SK-N-MC (cell line): ENCODE measurements at regions not wholly inside any gene's neighbourhood (a gene's known extent, or its start where the extent isn't known, plus 50 kb on each side); places are given as distances from the start of the nearest gene placed in this dataset.
"Not testable (repeated sequence)": the region's sequence is repeated elsewhere in the genome, so short reads cannot be mapped to it uniquely, and the experiment has no call there.

Source experiments
- DNase-seq: peaks from one replicate; pipeline ENCODE4 v3.0.0-alpha.2; 2011; ENCODE audit warnings: low read depth, low spot score
- H3K27ac ChIP-seq: fragments of 200-600 bp; sonication (generic); 2 replicates; pipeline ENCODE4 v1.5.1; 2016; ENCODE audit warnings: mixed run types
- H3K36me3 ChIP-seq: fragments of 200-600 bp; sonication (generic); 2 replicates; pipeline ENCODE4 v1.6.1; 2017; ENCODE audit warnings: antibody characterized with exemption, low read length, mixed read lengths; ENCODE audit not compliant: insufficient read depth
- H3K4me3 ChIP-seq: fragments of 200-600 bp; sonication (generic); 2 replicates; pipeline ENCODE4 v1.5.1; 2016
- H3K9ac ChIP-seq: fragments of 200-600 bp; sonication (generic); 2 replicates; pipeline ENCODE4 v1.8.0; 2017; ENCODE audit warnings: mixed run types, mixed read lengths; ENCODE audit not compliant: insufficient read length
- H3K9me3 ChIP-seq: fragments of 200-600 bp; sonication (generic); 2 replicates; pipeline ENCODE4 v1.6.1; 2017; ENCODE audit warnings: low read depth, mild to moderate bottlenecking, antibody characterized with exemption, low read length, moderate library complexity, mixed read lengths
- EZH2 ChIP-seq: fragments of 200-600 bp; sonication (generic); IDR thresholded peaks from one replicate; pipeline ENCODE4 v1.6.1; 2017; ENCODE audit warnings: antibody characterized with exemption
- FOXP2 ChIP-seq: optimal IDR thresholded peaks from 2 replicates; pipeline ENCODE3; 2011; ENCODE audit warnings: mild to moderate bottlenecking, moderate library complexity; ENCODE audit not compliant: insufficient read depth; ENCODE audit errors: extremely low read length, control extremely low read depth
- POLR2AphosphoS5 ChIP-seq: IDR thresholded peaks from 2 replicates; pipeline ENCODE4 v1.6.1; 2012; ENCODE audit warnings: mild to moderate bottlenecking, low read depth, low read length, borderline replicate concordance

DNA sequence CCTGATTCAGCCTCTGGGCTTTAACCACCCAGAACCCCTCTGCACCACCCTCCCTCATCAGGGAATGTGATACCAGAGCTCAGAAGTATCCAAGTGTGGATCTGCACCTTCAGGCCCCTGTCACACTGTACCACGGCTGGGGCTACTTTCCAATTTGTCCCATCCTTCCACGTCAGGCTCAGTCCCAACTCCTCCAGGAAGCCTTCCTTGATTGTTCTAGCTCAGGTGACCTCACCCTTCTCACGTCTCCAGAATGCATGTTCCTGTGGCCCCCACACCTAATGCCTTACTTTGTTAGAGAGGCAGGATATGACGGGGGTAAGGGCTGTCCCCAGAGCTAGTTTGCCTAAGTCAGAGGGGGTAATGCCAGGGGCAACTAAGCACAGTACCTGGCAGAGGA is 134.3 kb downstream of the TFCP2L1 start:
- H3K9ac ChIP-seq: no peak overlapping the region
- H3K4me3 ChIP-seq: no peak overlapping the region
- H3K9me3 ChIP-seq: no peaks in the 10 kb centered on the region
- H3K36me3 ChIP-seq: no peaks in the 10 kb centered on the region
- no peak overlapping the region for H3K27ac ChIP-seq
- no peak for DNase-seq
- no peak for TF ChIP-seq POLR2AphosphoS5
- TF ChIP-seq FOXP2: no peak
- no peak for TF ChIP-seq EZH2

DNA sequence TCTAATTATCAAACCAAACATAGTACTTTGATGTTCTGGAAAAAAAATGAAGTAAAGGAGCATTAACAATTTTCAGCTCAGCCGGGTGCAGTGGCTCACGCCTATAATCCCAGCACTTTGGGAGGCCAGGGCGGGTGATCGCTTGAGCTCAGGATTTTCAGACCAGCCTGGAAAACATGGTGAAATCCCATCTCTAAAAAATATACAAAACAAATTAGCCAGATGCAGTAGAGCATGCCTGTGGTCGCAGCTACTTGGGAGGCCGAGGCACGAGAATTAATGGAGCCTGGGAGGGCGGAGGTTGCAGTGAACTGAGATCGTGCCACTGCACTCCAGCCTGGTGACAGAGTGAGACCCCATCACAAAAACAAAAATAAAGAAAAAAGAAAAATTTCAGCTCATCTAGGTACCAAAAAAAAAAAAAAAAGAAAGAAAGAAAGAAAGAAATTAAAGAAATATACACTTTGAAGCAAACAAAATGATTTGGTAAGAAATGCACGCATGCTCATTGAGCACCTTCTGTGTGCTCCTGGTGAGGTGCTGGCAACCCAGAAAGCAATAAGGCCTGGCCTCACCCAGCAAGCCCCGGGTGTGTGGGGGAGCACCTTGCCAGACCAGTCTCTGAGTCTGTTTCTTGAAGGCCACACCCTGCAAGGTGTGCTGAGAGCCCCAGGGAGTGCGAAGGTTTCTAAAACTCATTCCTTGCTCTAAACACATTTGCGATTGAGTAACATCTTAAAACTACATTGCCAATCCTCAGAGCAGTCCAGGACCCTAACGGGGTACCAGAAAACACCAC is 133.5 kb downstream of the TFCP2L1 start:
- Histone ChIP-seq H3K27ac (no peak overlapping the region), H3K4me3 (no peak overlapping the region), H3K9ac (no peak overlapping the region), H3K9me3 (no peaks in the 10 kb centered on the region), H3K36me3 (no peaks in the 10 kb centered on the region)
- DNase-seq: no peak
- no peak for TF ChIP-seq EZH2

DNA sequence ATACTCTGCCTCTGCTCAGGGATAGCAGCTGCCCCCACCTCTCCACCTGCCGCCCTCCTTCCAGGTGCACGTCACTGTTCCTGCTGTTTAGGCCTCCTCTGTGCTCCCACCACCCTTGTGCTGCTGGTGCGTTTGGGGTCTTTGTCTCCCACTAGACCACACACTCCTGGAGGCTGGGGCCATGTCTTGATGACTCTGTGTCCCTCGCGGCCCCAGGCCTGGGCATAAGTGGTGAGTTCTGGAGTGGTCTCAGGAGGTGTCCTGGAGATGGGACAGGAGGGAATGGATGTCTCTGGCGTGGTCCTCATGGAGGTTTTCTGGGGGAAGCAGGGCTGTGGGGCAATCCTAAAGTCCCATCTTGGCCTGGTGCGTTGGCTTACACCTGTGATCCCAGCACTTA is 132.1 kb downstream of the TFCP2L1 start:
- no peak overlapping the region for H3K4me3 ChIP-seq
- no peak for TF ChIP-seq POLR2AphosphoS5
- TF ChIP-seq FOXP2: no peak
- no peak for TF ChIP-seq EZH2
- no peak for DNase-seq
- H3K9me3 ChIP-seq: no peaks in the 10 kb centered on the region
- H3K27ac ChIP-seq: no peak overlapping the region
- H3K9ac ChIP-seq: no peak overlapping the region
- no peaks in the 10 kb centered on the region for H3K36me3 ChIP-seq

DNA sequence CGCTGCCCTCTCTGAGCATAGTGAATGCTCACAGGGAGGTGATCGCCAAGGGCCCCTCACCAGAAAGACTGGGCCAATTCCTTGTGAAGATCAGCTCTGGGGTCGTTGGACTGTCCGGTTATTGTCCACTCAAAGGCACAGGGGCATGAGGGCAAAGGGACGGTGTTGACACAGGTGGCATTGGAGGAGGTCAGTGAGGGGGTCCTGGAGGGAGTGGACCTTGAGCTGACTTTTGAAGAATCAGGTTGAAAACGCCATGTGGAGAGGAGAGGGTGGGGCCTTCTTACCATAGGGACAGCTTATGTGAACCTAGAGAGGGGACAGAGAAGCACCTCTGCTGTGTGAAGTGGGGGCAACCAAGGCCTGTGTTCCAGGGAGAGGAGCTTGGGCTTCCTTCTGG is 131.5 kb downstream of the TFCP2L1 start:
- Histone ChIP-seq H3K9me3 (no peaks in the 10 kb centered on the region), H3K4me3 (no peak overlapping the region), H3K27ac (no peak overlapping the region), H3K9ac (no peak overlapping the region), H3K36me3 (no peaks in the 10 kb centered on the region)
- TF ChIP-seq POLR2AphosphoS5 (no peak), FOXP2 (no peak), EZH2 (no peak)
- no peak for DNase-seq

- no peak overlapping the region for H3K9ac ChIP-seq
- H3K36me3 ChIP-seq: no peaks in the 10 kb centered on the region
- DNase-seq: no peak
- no peaks in the 10 kb centered on the region for H3K9me3 ChIP-seq
- TF ChIP-seq EZH2: no peak
- no peak for TF ChIP-seq FOXP2
- TF ChIP-seq POLR2AphosphoS5: no peak
- no peak overlapping the region for H3K4me3 ChIP-seq
- no peak overlapping the region for H3K27ac ChIP-seq
These were observed 129.4 kb downstream of the TFCP2L1 start for GRCh38 chr2:121155502-121156056.

- H3K4me3 ChIP-seq, H3K9ac ChIP-seq, H3K36me3 ChIP-seq, DNase-seq, H3K27ac ChIP-seq, H3K9me3 ChIP-seq: not testable (repeated sequence)
These were observed 127.5 kb downstream of the TFCP2L1 start for GRCh38 chr2:121157481-121157880.

GRCh38 chr2:121159291-121160071 is 125.5 kb downstream of the TFCP2L1 start:
- no peak overlapping the region for H3K27ac ChIP-seq
- no peak for DNase-seq
- H3K9me3 ChIP-seq: no peaks in the 10 kb centered on the region
- no peak overlapping the region for H3K4me3 ChIP-seq
- H3K9ac ChIP-seq: no peak overlapping the region
- TF ChIP-seq EZH2 (no peak), FOXP2 (no peak), POLR2AphosphoS5 (no peak)
- H3K36me3 ChIP-seq: no peaks in the 10 kb centered on the region

DNA sequence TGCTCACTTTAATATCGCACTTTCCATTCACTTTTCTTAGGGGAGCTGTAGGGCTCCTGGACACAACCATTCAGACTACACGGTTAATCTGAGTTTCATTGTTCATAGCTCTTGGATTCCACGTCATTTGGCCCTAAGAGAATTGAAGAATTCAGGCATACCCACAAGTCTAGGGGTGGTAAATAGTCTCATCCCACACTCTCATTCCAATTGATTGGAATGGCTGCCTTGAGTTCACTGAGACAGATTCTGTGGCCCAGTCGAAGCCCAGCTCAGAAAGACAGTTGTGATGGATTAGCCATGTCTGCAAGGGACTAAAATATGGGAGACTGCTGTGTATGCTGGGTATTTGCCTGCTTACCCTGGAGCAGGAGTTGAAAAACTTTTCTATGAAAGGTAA is 124.6 kb downstream of the TFCP2L1 start:
- TF ChIP-seq FOXP2 (no peak), EZH2 (no peak)
- Histone ChIP-seq H3K9ac (no peak overlapping the region), H3K9me3 (no peaks in the 10 kb centered on the region), H3K27ac (no peak overlapping the region), H3K36me3 (no peaks in the 10 kb centered on the region), H3K4me3 (no peak overlapping the region)
- no peak for DNase-seq

DNA sequence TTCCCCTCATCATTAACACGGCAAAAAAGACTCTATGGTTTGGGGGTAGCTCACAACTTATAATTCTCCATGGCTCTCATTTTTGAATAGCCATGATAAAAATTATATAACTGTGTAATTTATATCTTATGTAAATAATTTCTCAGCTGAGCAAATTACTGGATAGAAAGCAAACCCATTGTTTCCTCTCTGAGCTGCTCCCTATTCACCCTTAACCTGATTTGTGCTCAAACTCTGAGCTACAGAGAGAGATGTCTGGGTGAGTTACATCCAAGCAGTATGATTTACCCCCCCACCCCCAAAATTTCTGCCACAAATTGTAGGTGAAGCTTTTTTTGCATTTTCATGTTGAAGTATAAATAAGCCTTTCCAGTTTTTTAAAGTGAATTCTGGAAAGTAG is 123.7 kb downstream of the TFCP2L1 start:
- no peaks in the 10 kb centered on the region for H3K9me3 ChIP-seq
- no peak overlapping the region for H3K9ac ChIP-seq
- H3K4me3 ChIP-seq: no peak overlapping the region
- H3K36me3 ChIP-seq: no peaks in the 10 kb centered on the region
- no peak for DNase-seq
- TF ChIP-seq POLR2AphosphoS5: no peak
- no peak for TF ChIP-seq EZH2
- TF ChIP-seq FOXP2: no peak
- H3K27ac ChIP-seq: no peak overlapping the region
